ENCODE measurements at regions not wholly inside any gene's neighbourhood (a gene's known extent, or its start where the extent isn't known, plus 50 kb on each side); places are given as distances from the start of the nearest gene placed in this dataset.

GRCh38 chr20:50283922-50284810 lies 93.5 kb downstream of the CEBPB start (continued):
- no peak for TF ChIP-seq ZBTB11 (CRISPR knock-in tag; IDR thresholded peaks at IDR 0.05)
- TF ChIP-seq ETV1 (tag; conservative IDR thresholded peaks at IDR 0.05; ENCODE audit: low read depth) = peak; percentile 37; the same call in 1 of the 2 replicates
- TF ChIP-seq ZBTB17 (CRISPR knock-in tag; IDR thresholded peaks at IDR 0.05) = no peak
- TF ChIP-seq ZNF140 (CRISPR knock-in tag; IDR thresholded peaks at IDR 0.05) = no peak
- peak; percentile 61; the same call in 1 of the 2 replicates for TF ChIP-seq SMARCA5 (IDR thresholded peaks at IDR 0.05)
- peak; percentile 43; the same call in 1 of the 2 replicates for TF ChIP-seq ADNP (tag; IDR thresholded peaks at IDR 0.05)
- peak; percentile 81 for TF ChIP-seq BHLHE40 (IDR thresholded peaks at IDR 0.05; ENCODE audit: low read length)
- TF ChIP-seq IRF9 (tag; IDR thresholded peaks at IDR 0.05) = peak; percentile 69
- TF ChIP-seq, protein P1, sequence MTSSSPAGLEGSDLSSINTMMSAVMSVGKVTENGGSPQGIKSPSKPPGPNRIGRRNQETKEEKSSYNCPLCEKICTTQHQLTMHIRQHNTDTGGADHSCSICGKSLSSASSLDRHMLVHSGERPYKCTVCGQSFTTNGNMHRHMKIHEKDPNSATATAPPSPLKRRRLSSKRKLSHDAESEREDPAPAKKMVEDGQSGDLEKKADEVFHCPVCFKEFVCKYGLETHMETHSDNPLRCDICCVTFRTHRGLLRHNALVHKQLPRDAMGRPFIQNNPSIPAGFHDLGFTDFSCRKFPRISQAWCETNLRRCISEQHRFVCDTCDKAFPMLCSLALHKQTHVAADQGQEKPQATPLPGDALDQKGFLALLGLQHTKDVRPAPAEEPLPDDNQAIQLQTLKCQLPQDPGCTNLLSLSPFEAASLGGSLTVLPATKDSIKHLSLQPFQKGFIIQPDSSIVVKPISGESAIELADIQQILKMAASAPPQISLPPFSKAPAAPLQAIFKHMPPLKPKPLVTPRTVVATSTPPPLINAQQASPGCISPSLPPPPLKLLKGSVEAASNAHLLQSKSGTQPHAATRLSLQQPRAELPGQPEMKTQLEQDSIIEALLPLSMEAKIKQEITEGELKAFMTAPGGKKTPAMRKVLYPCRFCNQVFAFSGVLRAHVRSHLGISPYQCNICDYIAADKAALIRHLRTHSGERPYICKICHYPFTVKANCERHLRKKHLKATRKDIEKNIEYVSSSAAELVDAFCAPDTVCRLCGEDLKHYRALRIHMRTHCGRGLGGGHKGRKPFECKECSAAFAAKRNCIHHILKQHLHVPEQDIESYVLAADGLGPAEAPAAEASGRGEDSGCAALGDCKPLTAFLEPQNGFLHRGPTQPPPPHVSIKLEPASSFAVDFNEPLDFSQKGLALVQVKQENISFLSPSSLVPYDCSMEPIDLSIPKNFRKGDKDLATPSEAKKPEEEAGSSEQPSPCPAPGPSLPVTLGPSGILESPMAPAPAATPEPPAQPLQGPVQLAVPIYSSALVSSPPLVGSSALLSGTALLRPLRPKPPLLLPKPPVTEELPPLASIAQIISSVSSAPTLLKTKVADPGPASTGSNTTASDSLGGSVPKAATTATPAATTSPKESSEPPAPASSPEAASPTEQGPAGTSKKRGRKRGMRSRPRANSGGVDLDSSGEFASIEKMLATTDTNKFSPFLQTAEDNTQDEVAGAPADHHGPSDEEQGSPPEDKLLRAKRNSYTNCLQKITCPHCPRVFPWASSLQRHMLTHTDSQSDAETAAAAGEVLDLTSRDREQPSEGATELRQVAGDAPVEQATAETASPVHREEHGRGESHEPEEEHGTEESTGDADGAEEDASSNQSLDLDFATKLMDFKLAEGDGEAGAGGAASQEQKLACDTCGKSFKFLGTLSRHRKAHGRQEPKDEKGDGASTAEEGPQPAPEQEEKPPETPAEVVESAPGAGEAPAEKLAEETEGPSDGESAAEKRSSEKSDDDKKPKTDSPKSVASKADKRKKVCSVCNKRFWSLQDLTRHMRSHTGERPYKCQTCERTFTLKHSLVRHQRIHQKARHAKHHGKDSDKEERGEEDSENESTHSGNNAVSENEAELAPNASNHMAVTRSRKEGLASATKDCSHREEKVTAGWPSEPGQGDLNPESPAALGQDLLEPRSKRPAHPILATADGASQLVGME (CRISPR knock-in tag; IDR thresholded peaks at IDR 0.05) = no peak
- peak; percentile 43 to 78; a peak in 3 of 4 replicates for TF ChIP-seq KDM1A (IDR thresholded peaks at IDR 0.05)
- peak; percentile 53 for TF ChIP-seq DACH1 (IDR thresholded peaks at IDR 0.05; ENCODE audit: partially characterized antibody)
- TF ChIP-seq, protein P2, sequence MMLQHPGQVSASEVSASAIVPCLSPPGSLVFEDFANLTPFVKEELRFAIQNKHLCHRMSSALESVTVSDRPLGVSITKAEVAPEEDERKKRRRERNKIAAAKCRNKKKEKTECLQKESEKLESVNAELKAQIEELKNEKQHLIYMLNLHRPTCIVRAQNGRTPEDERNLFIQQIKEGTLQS (IDR thresholded peaks at IDR 0.05) = peak; percentile 48; the same call in 1 of the 2 replicates
- TF ChIP-seq, protein P2 (CRISPR knock-in tag; conservative IDR thresholded peaks at IDR 0.05) = no peak
- TF ChIP-seq MECOM (CRISPR knock-in tag; IDR thresholded peaks at IDR 0.05) = no peak
- 0 out of 2 replicates have a peak, but pooled peaks have one; percentile 18 for TF ChIP-seq CBFA2T3 (IDR thresholded peaks at IDR 0.05)
- peak; percentile 99 for TF ChIP-seq CEBPB (tag; IDR thresholded peaks at IDR 0.05)
- peak; percentile 87 for TF ChIP-seq ZFP36 (IDR thresholded peaks at IDR 0.05; ENCODE audit: low read depth, low read length, partially characterized antibody)

Measured in K562 (cell line).